ENCODE measurements at regions not wholly inside any gene's neighbourhood (a gene's known extent, or its start where the extent isn't known, plus 50 kb on each side); places are given as distances from the start of the nearest gene placed in this dataset.
"Not testable (repeated sequence)": the region's sequence is repeated elsewhere in the genome, so short reads cannot be mapped to it uniquely, and the experiment has no call there.

GRCh38 chr21:15631342-15631741 lies 98.4 kb upstream of the USP25 start:
- DNase-seq (ENCODE audit: missing footprints) (no peak), ATAC-seq (no peak)
- intact Hi-C loops (cut with DNase I): no loop called here

DNA sequence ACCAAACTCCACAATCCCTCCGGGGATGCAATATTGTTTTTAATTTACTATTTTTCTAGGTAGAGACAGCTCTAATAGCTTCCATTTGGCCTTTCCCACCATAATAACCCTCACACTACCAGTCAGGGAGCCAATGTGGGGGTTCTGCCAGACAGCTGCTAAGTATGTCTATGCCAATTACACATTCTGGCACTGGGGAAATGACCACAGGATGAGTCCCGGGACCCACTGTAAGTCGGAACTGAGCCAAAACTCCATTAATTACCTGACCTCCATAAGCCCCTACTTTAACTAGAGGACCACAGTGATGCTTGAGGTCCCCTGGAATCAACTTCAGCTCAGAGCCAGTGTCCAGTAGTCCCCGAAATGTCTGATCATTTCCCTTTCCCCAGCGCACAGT lies 95.2 kb upstream of the USP25 start:
- DNase-seq (ENCODE audit: missing footprints); intact Hi-C loops (cut with DNase I); ATAC-seq: not testable (repeated sequence)

DNA sequence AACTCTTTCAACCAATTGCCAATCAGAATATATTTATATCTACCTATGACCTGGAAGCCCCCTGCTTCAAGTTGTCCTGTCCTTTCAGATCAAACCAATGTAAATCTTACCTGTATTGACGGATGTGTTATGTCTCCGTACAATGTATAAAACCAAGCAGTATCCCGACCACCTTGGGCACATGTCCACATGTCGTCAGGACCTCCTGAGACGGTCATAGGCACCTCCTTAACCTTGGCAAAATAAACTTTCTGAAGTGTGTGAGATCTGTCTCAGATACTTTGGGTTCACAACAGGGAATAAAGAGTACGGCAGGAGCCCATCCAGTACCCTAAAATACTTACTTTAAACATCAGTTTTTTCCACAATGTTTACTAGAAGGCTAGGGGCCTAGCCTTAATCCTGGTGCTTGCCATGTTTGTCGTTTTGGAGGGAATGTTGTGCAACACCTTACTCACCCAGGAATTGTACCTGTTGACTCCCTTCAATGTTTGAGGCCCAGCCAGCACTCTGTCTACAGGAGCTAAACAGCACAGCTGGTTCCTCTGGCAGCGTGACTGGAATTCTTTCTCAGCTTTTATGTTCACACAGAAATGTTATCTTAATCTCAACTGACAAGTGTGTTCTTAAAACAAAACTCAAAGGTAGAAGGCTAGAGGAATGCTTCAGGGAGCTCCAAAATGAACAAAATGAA lies 90.8 kb upstream of the USP25 start:
- ATAC-seq (no peak), DNase-seq (ENCODE audit: missing footprints) (no peak)
- intact Hi-C loops (cut with DNase I): no loop called here

- ATAC-seq; DNase-seq (ENCODE audit: missing footprints); intact Hi-C loops (cut with DNase I): not testable (repeated sequence)
Observed at GRCh38 chr21:15640113-15640512, 89.7 kb upstream of the USP25 start.

DNA sequence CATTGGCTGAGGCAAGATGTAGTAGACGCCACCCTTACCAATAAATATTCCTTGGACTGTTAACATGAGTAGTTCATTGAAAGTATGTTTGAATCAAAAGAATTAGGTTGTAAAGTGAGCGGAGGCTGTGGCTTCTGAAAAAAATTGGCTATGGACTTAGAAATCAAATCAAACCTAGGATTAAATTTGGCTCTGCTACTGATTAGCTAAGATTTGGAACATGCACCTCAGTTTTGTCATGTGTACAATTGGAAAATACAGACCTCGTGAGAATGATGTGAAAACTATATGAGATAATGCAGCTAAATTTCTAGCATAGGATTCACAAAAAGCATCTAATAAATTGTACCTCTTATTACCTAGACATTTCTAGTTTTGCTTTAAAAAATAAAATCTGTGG lies 85.3 kb upstream of the USP25 start:
- intact Hi-C loops (cut with DNase I): no loop called here
- ATAC-seq: no peak
- DNase-seq (ENCODE audit: missing footprints): no peak

DNA sequence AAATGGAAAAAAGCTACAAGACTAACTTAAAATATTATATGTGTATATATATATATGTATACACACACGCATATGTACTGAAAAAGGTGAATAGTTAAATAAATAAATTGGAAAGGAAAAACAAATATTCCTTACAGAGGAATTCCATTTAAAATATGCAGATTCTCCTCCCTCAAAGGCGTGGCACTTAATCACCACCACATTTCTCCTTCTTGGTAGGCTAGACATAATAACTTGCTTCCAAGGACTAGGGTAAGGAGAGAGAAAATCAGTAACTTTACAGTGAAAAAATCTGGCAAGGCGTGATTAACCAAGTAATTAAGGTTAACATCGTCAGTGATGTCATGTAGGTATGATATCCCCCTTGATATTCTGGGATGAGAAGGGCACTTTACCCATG lies 84.0 kb upstream of the USP25 start:
- no peak for ATAC-seq
- intact Hi-C loops (cut with DNase I): no loop called here
- no peak for DNase-seq (ENCODE audit: missing footprints)

DNA sequence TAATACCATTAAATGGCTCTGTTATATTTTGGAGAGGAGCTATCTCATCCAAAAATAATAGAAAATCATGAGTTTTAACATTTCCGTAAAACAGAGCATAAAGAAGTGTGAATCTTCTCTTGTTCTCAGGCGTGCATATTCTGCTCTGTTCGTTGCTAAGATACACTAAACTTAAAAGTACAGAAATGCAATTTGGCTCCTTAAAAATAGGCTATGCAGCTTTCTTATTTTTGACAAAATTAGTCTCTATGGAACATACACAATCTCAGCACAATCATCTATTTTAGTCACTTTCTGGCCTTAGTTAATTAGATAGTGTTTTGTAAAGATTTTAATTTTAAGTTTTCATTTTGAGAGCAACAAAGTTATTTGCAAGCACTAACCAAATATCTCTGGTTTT lies 79.0 kb upstream of the USP25 start:
- ATAC-seq (no peak), DNase-seq (ENCODE audit: missing footprints) (no peak)
- intact Hi-C loops (cut with DNase I): no loop called here

DNA sequence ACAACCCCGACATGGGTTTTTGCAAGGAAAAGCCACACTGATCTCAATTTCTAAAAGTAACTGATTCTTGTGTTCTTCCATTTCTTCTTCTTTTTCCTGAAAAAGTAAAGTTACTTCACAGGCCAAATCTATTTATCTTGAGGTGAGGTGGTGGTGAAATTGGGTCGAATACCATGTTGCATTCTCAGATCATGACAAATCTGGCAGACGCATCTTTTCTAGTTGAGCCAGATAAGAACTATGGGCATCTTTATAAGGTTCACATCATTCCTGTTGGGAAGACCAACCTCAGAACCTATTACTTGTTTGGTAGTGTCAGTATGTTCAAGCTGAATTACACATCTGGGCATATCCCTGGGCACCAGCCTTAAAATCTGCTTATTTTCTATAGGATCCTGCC lies 78.6 kb upstream of the USP25 start:
- intact Hi-C loops (cut with DNase I): no loop called here
- DNase-seq (ENCODE audit: missing footprints) (no peak), ATAC-seq (no peak)

GRCh38 chr21:15653710-15654109 lies 76.1 kb upstream of the USP25 start:
- intact Hi-C loops (cut with DNase I): no loop called here
- ATAC-seq (no peak), DNase-seq (ENCODE audit: missing footprints) (no peak)

- ATAC-seq: no peak
- DNase-seq (ENCODE audit: missing footprints): no peak
Observed at GRCh38 chr21:15654171-15654570, 75.6 kb upstream of the USP25 start.

DNA sequence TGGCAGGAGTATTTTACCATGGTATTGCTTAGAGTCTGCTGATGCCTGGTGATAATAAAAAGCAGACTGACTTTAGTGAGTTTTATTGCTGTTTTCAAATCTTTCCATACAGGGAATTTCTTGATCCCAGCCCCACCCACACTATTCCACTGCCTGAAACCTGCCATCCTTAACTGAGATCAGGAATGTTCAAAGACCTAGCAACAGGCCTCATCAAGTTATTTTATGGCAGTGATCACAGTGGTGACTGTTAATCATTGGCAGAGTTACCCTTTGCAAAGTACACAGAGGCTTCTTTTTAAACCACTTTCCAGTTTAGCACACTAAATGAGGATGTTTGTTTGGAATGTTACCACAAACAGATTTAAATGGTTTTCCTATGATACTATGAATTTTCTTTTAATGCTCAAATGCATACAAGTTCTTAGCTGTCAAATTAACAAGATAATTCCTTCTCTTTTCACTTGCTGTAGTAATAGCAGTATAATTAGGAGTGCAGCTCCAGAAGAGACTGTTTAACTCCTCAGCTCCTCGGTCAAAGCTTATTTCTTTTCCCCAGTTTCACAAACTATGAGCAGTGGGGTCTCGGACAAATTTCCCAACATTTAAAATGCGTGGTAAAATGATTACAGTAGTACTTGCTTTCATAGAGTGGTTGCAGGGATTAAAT lies 69.9 kb upstream of the USP25 start:
- DNase-seq (ENCODE audit: missing footprints): no peak
- intact Hi-C loops (cut with DNase I): no loop called here
- no peak for ATAC-seq

More at GRCh38 chr21:15654171-15654570, 75.6 kb upstream of the USP25 start:
- intact Hi-C loops (cut with DNase I): no loop called here

- no peak for DNase-seq (ENCODE audit: missing footprints)
- intact Hi-C loops (cut with DNase I): no loop called here
- no peak for ATAC-seq
Observed at GRCh38 chr21:15660423-15660804, 69.4 kb upstream of the USP25 start.

GRCh38 chr21:15667010-15667409 lies 62.8 kb upstream of the USP25 start:
- DNase-seq (ENCODE audit: missing footprints) (no peak), ATAC-seq (no peak)
- intact Hi-C loops (cut with DNase I): no loop called here

DNA sequence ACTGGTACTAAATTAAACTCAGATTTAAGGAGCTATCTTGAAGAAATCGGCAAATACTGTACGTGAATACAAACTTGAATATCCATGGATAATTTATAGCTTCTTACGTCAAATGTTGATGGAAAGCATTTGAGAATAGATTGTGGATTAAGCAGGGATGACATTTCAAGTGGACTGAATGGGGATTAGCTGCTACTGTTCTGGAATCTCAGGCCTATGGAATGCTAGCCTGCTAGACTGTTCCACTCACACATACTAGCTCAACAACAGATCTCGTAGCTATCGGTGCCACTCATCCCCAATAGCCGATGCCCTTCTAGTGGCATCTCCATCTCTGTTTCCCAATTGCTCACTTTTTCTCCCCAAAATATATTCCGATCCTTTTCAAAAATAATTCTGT lies 62.0 kb upstream of the USP25 start:
- no peak for ATAC-seq
- no peak for DNase-seq (ENCODE audit: missing footprints)
- intact Hi-C loops (cut with DNase I): no loop called here

DNA sequence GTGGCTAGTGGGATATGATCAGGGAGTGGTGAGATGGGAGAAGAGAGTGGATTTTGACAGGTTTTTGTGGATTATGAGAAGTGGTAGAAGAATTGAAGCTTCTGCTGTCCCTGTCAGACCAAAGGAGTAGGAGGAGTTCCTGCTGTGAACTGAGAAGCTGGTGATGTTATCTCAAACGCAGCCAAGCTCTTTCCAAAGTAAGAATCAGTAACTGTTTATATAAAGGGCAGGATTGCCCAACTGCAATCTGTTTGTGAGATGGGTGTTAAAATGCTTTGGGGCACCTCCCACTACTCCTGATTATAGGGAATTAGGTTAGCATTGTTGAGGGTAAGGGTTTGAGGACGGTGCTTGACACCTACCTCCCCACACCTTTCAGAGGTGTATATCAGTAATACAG lies 60.5 kb upstream of the USP25 start:
- no peak for DNase-seq (ENCODE audit: missing footprints)
- intact Hi-C loops (cut with DNase I): no loop called here
- no peak for ATAC-seq

GRCh38 chr21:15671188-15671587 lies 58.6 kb upstream of the USP25 start:
- intact Hi-C loops (cut with DNase I): loop anchor here (10.0 kb wide), 1 partner anchor 84 kb away; no protein-coding TSS in a partner anchor
- ATAC-seq (no peak), DNase-seq (ENCODE audit: missing footprints) (no peak)

GRCh38 chr21:15672578-15672977 lies 57.2 kb upstream of the USP25 start:
- ATAC-seq; DNase-seq (ENCODE audit: missing footprints): not testable (repeated sequence)
- intact Hi-C loops (cut with DNase I): loop anchor here (10.0 kb wide), 1 partner anchor 82 kb away; no protein-coding TSS in a partner anchor

GRCh38 chr21:15676935-15677334 lies 52.8 kb upstream of the USP25 start:
- ATAC-seq: no peak
- intact Hi-C loops (cut with DNase I): loop anchor here (10.0 kb wide), 1 partner anchor 78 kb away; no protein-coding TSS in a partner anchor
- DNase-seq (ENCODE audit: missing footprints): no peak

DNA sequence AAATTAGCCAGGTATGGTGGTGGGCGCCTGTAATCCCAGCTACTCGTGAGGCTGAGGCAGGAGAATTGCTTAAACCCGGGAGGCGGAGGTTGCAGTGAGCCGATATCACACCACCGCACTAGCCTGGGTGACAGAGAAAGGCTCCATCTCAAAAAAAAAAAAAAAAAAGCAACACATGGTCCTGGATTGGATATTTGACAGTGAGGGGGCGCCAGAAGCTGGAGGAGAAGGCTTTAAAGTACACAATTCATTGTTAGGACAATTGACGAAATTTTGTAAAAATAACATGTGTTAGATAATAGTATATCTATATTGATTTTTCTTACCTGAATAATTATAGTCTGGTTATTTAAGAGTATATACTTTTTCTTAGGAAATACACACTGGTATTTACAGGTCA lies 50.2 kb upstream of the USP25 start:
- DNase-seq (ENCODE audit: missing footprints) (no peak), ATAC-seq (no peak)
- intact Hi-C loops (cut with DNase I): loop anchor here (10.0 kb wide), 1 partner anchor 75 kb away; no protein-coding TSS in a partner anchor
